Activated CD4-positive, alpha-beta T cell treated with anti-CD3 and anti-CD28 coated beads for 36 hours (primary cell): ENCODE measurements at regions not wholly inside any gene's neighbourhood (a gene's known extent, or its start where the extent isn't known, plus 50 kb on each side); places are given as distances from the start of the nearest gene placed in this dataset.

ENCODE experiments used
- ATAC-seq: fragments of 200-7000 bp; cut with Tn5 transposase; one replicate; pipeline ENCODE4 v1.10.0; 2021; ENCODE audit warnings: mild to moderate bottlenecking, moderate library complexity
- CTCF ChIA-PET: fragments of 350-600 bp; sonication (Branson Sonifier 250); formaldehyde crosslinking; loops from one replicate; lab custom pipeline; 2021; ENCODE audit warnings: antibody characterized with exemption; lab: Charles Lee
- POLR2A ChIA-PET: fragments of 350-600 bp; sonication (Branson Sonifier 250); formaldehyde crosslinking; loops from one replicate; lab custom pipeline; 2021; ENCODE audit warnings: antibody characterized with exemption, inconsistent platforms; lab: Charles Lee
- DNase-seq: peaks from one replicate; pipeline ENCODE4 v3.0.0-alpha.2; 2020
- H3K27ac Mint-ChIP-seq: one replicate; pipeline ENCODE4 v1.8.0; 2021; ENCODE audit warnings: mixed read lengths
- H3K27me3 Mint-ChIP-seq: one replicate; pipeline ENCODE4 v1.8.0; 2021; ENCODE audit warnings: mixed read lengths
- H3K36me3 Mint-ChIP-seq: one replicate; pipeline ENCODE4 v1.8.0; 2021; ENCODE audit warnings: low read depth, mixed read lengths
- H3K4me1 Mint-ChIP-seq: one replicate; pipeline ENCODE4 v1.8.0; 2021; ENCODE audit warnings: mixed read lengths
- H3K4me3 Mint-ChIP-seq: one replicate; pipeline ENCODE4 v1.8.0; 2021; ENCODE audit warnings: mild to moderate bottlenecking, moderate library complexity, mixed read lengths
- H3K9me3 Mint-ChIP-seq: one replicate; pipeline ENCODE4 v1.8.0; 2021; ENCODE audit warnings: low read depth, mixed read lengths
- intact Hi-C, 2 experiments: fragments of 100-400 bp; cut with DNase I in 1 of 2; cut with micrococcal nuclease in 1 of 2; formaldehyde crosslinking; loops; one replicate each; pipeline versions ENCODE4 v1.14.2 to v1.15.1; 2022 to 2024; cut with DNase I, micrococcal nuclease

- H3K4me3 Mint-ChIP-seq = no peak overlapping the region
- H3K36me3 Mint-ChIP-seq = no peaks in the 10 kb centered on the region
- ChIA-PET POLR2A (no interaction called here), CTCF (no interaction called here)
- ATAC-seq (no peak), DNase-seq (no peak)
- intact Hi-C loops = no loop called here
- no peak overlapping the region for H3K27ac Mint-ChIP-seq
- no peaks in the 10 kb centered on the region for H3K27me3 Mint-ChIP-seq
- H3K9me3 Mint-ChIP-seq = no peaks in the 10 kb centered on the region
- no peaks in the 10 kb centered on the region for H3K4me1 Mint-ChIP-seq
Measured at GRCh38 chr6:91695221-91695620, 1108.3 kb upstream of the MAP3K7 start.

- ChIA-PET POLR2A (no interaction called here), CTCF (interaction anchor here (0.5 kb wide), 1 partner anchor 73 kb away, joined by 3 read pairs; no protein-coding TSS in a partner anchor)
- Mint-ChIP-seq H3K36me3 (no peaks in the 10 kb centered on the region), H3K27me3 (no peaks in the 10 kb centered on the region), H3K27ac (no peak overlapping the region), H3K9me3 (no peaks in the 10 kb centered on the region), H3K4me1 (no peaks in the 10 kb centered on the region), H3K4me3 (no peak overlapping the region)
- DNase-seq = no peak
- intact Hi-C loops = no loop called here
- ATAC-seq = no peak
Measured at GRCh38 chr6:91694016-91694654, 1107.3 kb upstream of the MAP3K7 start.

- intact Hi-C loops = no loop called here
- H3K27me3 Mint-ChIP-seq = no peaks in the 10 kb centered on the region
- ATAC-seq (no peak), DNase-seq (no peak)
- H3K27ac Mint-ChIP-seq = no peak overlapping the region
- no peaks in the 10 kb centered on the region for H3K4me1 Mint-ChIP-seq
- no peaks in the 10 kb centered on the region for H3K36me3 Mint-ChIP-seq
- ChIA-PET POLR2A (no interaction called here), CTCF (no interaction called here)
- no peak overlapping the region for H3K4me3 Mint-ChIP-seq
- no peaks in the 10 kb centered on the region for H3K9me3 Mint-ChIP-seq
Measured at GRCh38 chr6:91691449-91691848, 1104.6 kb upstream of the MAP3K7 start.

GRCh38 chr6:91683240-91683639 lies 1096.4 kb upstream of the MAP3K7 start:
- Mint-ChIP-seq H3K27ac (no peak overlapping the region), H3K27me3 (no peaks in the 10 kb centered on the region), H3K4me1 (no peaks in the 10 kb centered on the region), H3K36me3 (no peaks in the 10 kb centered on the region), H3K9me3 (no peaks in the 10 kb centered on the region), H3K4me3 (no peak overlapping the region)
- intact Hi-C loops = no loop called here
- ChIA-PET CTCF (no interaction called here), POLR2A (no interaction called here)
- DNase-seq = no peak
- ATAC-seq = no peak

- no peak overlapping the region for H3K4me3 Mint-ChIP-seq
- H3K4me1 Mint-ChIP-seq = no peaks in the 10 kb centered on the region
- ChIA-PET CTCF (no interaction called here), POLR2A (no interaction called here)
- H3K36me3 Mint-ChIP-seq = no peaks in the 10 kb centered on the region
- no peaks in the 10 kb centered on the region for H3K27me3 Mint-ChIP-seq
- no peak overlapping the region for H3K27ac Mint-ChIP-seq
- no peaks in the 10 kb centered on the region for H3K9me3 Mint-ChIP-seq
- intact Hi-C loops = no loop called here
- DNase-seq (no peak), ATAC-seq (no peak)
Measured at GRCh38 chr6:91681296-91681695, 1094.4 kb upstream of the MAP3K7 start.

- ATAC-seq (no peak), DNase-seq (no peak)
- ChIA-PET POLR2A (no interaction called here), CTCF (interaction anchor here (0.9 kb wide), 1 partner anchor 85 kb away, joined by 3 read pairs; no protein-coding TSS in a partner anchor)
- Mint-ChIP-seq H3K9me3 (no peaks in the 10 kb centered on the region), H3K4me1 (no peaks in the 10 kb centered on the region), H3K36me3 (no peaks in the 10 kb centered on the region), H3K27me3 (no peaks in the 10 kb centered on the region), H3K27ac (no peak overlapping the region), H3K4me3 (no peak overlapping the region)
- intact Hi-C loops = no loop called here
Measured at GRCh38 chr6:91678679-91679446, 1092.0 kb upstream of the MAP3K7 start.

GRCh38 chr6:91672201-91672600 lies 1085.3 kb upstream of the MAP3K7 start:
- POLR2A ChIA-PET = no interaction called here
- Mint-ChIP-seq H3K27me3 (no peaks in the 10 kb centered on the region), H3K36me3 (no peaks in the 10 kb centered on the region), H3K27ac (no peak overlapping the region), H3K4me3 (no peak overlapping the region), H3K9me3 (no peaks in the 10 kb centered on the region), H3K4me1 (no peaks in the 10 kb centered on the region)
- DNase-seq = no peak
- intact Hi-C loops = no loop called here
- CTCF ChIA-PET = no interaction called here
- no peak for ATAC-seq

GRCh38 chr6:91669871-91670268 lies 1083.0 kb upstream of the MAP3K7 start:
- POLR2A ChIA-PET = no interaction called here
- H3K27me3 Mint-ChIP-seq = no peaks in the 10 kb centered on the region
- H3K4me3 Mint-ChIP-seq = no peak overlapping the region
- ATAC-seq (no peak), DNase-seq (no peak)
- intact Hi-C loops = no loop called here
- CTCF ChIA-PET = no interaction called here
- no peak overlapping the region for H3K27ac Mint-ChIP-seq
- H3K4me1 Mint-ChIP-seq = no peaks in the 10 kb centered on the region
- no peaks in the 10 kb centered on the region for H3K36me3 Mint-ChIP-seq
- no peaks in the 10 kb centered on the region for H3K9me3 Mint-ChIP-seq

GRCh38 chr6:91669154-91669870 lies 1082.4 kb upstream of the MAP3K7 start:
- H3K9me3 Mint-ChIP-seq = peaks cover 3% of the 10 kb centered on the region
- DNase-seq = no peak
- ATAC-seq = no peak
- ChIA-PET POLR2A (no interaction called here), CTCF (no interaction called here)
- H3K27me3 Mint-ChIP-seq = no peaks in the 10 kb centered on the region
- no peak overlapping the region for H3K4me3 Mint-ChIP-seq
- no peak overlapping the region for H3K27ac Mint-ChIP-seq
- H3K36me3 Mint-ChIP-seq = no peaks in the 10 kb centered on the region
- intact Hi-C loops = no loop called here
- no peaks in the 10 kb centered on the region for H3K4me1 Mint-ChIP-seq

- Mint-ChIP-seq H3K4me1 (no peaks in the 10 kb centered on the region), H3K27me3 (no peaks in the 10 kb centered on the region), H3K9me3 (peaks cover 4% of the 10 kb centered on the region), H3K36me3 (no peaks in the 10 kb centered on the region), H3K4me3 (no peak overlapping the region), H3K27ac (no peak overlapping the region)
- DNase-seq (no peak), ATAC-seq (no peak)
- ChIA-PET CTCF (no interaction called here), POLR2A (no interaction called here)
- intact Hi-C loops = no loop called here
Measured at GRCh38 chr6:91667596-91667995, 1080.7 kb upstream of the MAP3K7 start.

- ATAC-seq (no peak), DNase-seq (no peak)
- H3K36me3 Mint-ChIP-seq = no peaks in the 10 kb centered on the region
- H3K27ac Mint-ChIP-seq = no peak overlapping the region
- peaks cover 4% of the 10 kb centered on the region for H3K9me3 Mint-ChIP-seq
- ChIA-PET POLR2A (no interaction called here), CTCF (no interaction called here)
- H3K27me3 Mint-ChIP-seq = no peaks in the 10 kb centered on the region
- H3K4me3 Mint-ChIP-seq = no peak overlapping the region
- intact Hi-C loops = no loop called here
- no peaks in the 10 kb centered on the region for H3K4me1 Mint-ChIP-seq
Measured at GRCh38 chr6:91664327-91664959, 1077.6 kb upstream of the MAP3K7 start.
